MM.1S (cell line): ENCODE measurements at regions not wholly inside any gene's neighbourhood (a gene's known extent, or its start where the extent isn't known, plus 50 kb on each side); places are given as distances from the start of the nearest gene placed in this dataset.

ENCODE experiments used
- DNase-seq: peaks from one replicate; pipeline ENCODE4 v3.0.0-alpha.2; 2015
- H2AFZ ChIP-seq: fragments of 300-600 bp; sonication (generic); 2 replicates; pipeline ENCODE4 v1.6.0; 2016; ENCODE audit warnings: antibody characterized with exemption, low read length
- H3F3A ChIP-seq: fragments of 300-600 bp; sonication (generic); 2 replicates; pipeline ENCODE4 v1.6.1; 2016; ENCODE audit warnings: mild to moderate bottlenecking, antibody characterized with exemption, low read length, moderate library complexity, mixed read lengths; ENCODE audit not compliant: insufficient read depth
- H3K27ac ChIP-seq: fragments of 300-600 bp; sonication (generic); 2 replicates; pipeline ENCODE4 v1.5.1; 2016; ENCODE audit warnings: mild to moderate bottlenecking, low read length
- H3K27me3 ChIP-seq: fragments of 300-600 bp; sonication (generic); replicated peaks from 2 replicates; pipeline ENCODE4 v1.6.0; 2016; ENCODE audit warnings: low read length; ENCODE audit not compliant: insufficient read depth
- H3K36me3 ChIP-seq: fragments of 300-600 bp; sonication (generic); replicated peaks from 2 replicates; pipeline ENCODE4 v1.6.1; 2016; ENCODE audit warnings: mild to moderate bottlenecking, low read length, mixed read lengths; ENCODE audit not compliant: insufficient read depth
- H3K4me1 ChIP-seq: fragments of 300-600 bp; sonication (generic); 2 replicates; pipeline ENCODE4 v1.6.1; 2016; ENCODE audit warnings: low read length, mixed read lengths
- H3K4me2 ChIP-seq: fragments of 300-600 bp; sonication (generic); 2 replicates; pipeline ENCODE4 v1.6.0; 2016; ENCODE audit warnings: low read depth, low read length
- H3K4me3 ChIP-seq: fragments of 300-600 bp; sonication (generic); 2 replicates; pipeline ENCODE4 v1.5.1; 2016; ENCODE audit warnings: low read length, mixed read lengths
- H3K79me2 ChIP-seq: fragments of 300-600 bp; sonication (generic); 2 replicates; pipeline ENCODE4 v1.6.1; 2016; ENCODE audit warnings: mixed run types, low read length, mixed read lengths
- H3K9ac ChIP-seq: fragments of 300-600 bp; sonication (generic); 2 replicates; pipeline ENCODE4 v1.6.1; 2016; ENCODE audit warnings: low read length, mixed read lengths
- H3K9me2 ChIP-seq: fragments of 300-600 bp; sonication (generic); replicated peaks from 2 replicates; pipeline ENCODE4 v1.6.1; 2016; ENCODE audit warnings: mild to moderate bottlenecking, low read length, mixed read lengths; ENCODE audit not compliant: insufficient read depth
- H3K9me3 ChIP-seq: fragments of 300-600 bp; sonication (generic); replicated peaks from 2 replicates; pipeline ENCODE4 v1.6.1; 2016; ENCODE audit warnings: mild to moderate bottlenecking, low read length, mixed read lengths; ENCODE audit not compliant: insufficient read depth
- H4K20me1 ChIP-seq: fragments of 300-600 bp; sonication (generic); 2 replicates; pipeline ENCODE4 v1.6.1; 2016; ENCODE audit warnings: mild to moderate bottlenecking, low read length, moderate library complexity, mixed read lengths; ENCODE audit not compliant: insufficient read depth
- CTCF ChIP-seq: fragments of 300-600 bp; sonication (generic); IDR thresholded peaks from 2 replicates; pipeline ENCODE4 v1.5.1; 2016; ENCODE audit warnings: antibody characterized with exemption, low read length, mixed read lengths
- EZH2 ChIP-seq: fragments of 300-600 bp; sonication (generic); optimal IDR thresholded peaks from 2 replicates; pipeline ENCODE3; 2017; ENCODE audit warnings: low read depth, mild to moderate bottlenecking, antibody characterized with exemption, low read length, mixed read lengths
- EZH2phosphoT487 ChIP-seq: fragments of 300-600 bp; sonication (generic); IDR thresholded peaks from 2 replicates; pipeline ENCODE4 v1.6.1; 2018; ENCODE audit warnings: antibody characterized with exemption, low read length

GRCh38 chr14:51333299-51333698 lies 93.3 kb downstream of the TMX1 start:
- H3K4me2 ChIP-seq = no peak overlapping the region
- no peak overlapping the region for H3K4me3 ChIP-seq
- H3K4me1 ChIP-seq = peaks cover 3% of the 10 kb centered on the region; the same call in 1 of the 2 replicates
- H4K20me1 ChIP-seq = no peaks in the 10 kb centered on the region
- H3K36me3 ChIP-seq = no peaks in the 10 kb centered on the region
- H3K27me3 ChIP-seq = no peaks in the 10 kb centered on the region
- H3K79me2 ChIP-seq = no peaks in the 10 kb centered on the region
- H3K9me2 ChIP-seq = no peaks in the 10 kb centered on the region
- TF ChIP-seq EZH2 = no peak
- TF ChIP-seq EZH2phosphoT487 = no peak
- no peak for TF ChIP-seq CTCF
- no peaks in the 10 kb centered on the region for H3F3A ChIP-seq
- no peak overlapping the region for H2AFZ ChIP-seq
- no peak for DNase-seq
- no peak overlapping the region for H3K9ac ChIP-seq
- H3K9me3 ChIP-seq = no peaks in the 10 kb centered on the region
- no peak overlapping the region for H3K27ac ChIP-seq

- TF ChIP-seq EZH2phosphoT487 = no peak
- Histone ChIP-seq H3K27me3 (no peaks in the 10 kb centered on the region), H2AFZ (no peak overlapping the region), H3K9ac (no peak overlapping the region), H3K4me2 (no peak overlapping the region), H3K27ac (no peak overlapping the region), H3K9me2 (no peaks in the 10 kb centered on the region), H3K9me3 (no peaks in the 10 kb centered on the region), H3K4me1 (no peaks in the 10 kb centered on the region), H3F3A (no peaks in the 10 kb centered on the region), H4K20me1 (no peaks in the 10 kb centered on the region), H3K36me3 (no peaks in the 10 kb centered on the region), H3K4me3 (no peak overlapping the region), H3K79me2 (no peaks in the 10 kb centered on the region)
- DNase-seq = no peak
Observed at GRCh38 chr14:51333901-51334521, 94.0 kb downstream of the TMX1 start.

- H3K4me2 ChIP-seq = no peak overlapping the region
- no peaks in the 10 kb centered on the region for H3K27me3 ChIP-seq
- no peak overlapping the region for H3K4me3 ChIP-seq
- no peak overlapping the region for H3K27ac ChIP-seq
- H2AFZ ChIP-seq = no peak overlapping the region
- H3K4me1 ChIP-seq = no peaks in the 10 kb centered on the region
- H4K20me1 ChIP-seq = no peaks in the 10 kb centered on the region
- H3K36me3 ChIP-seq = no peaks in the 10 kb centered on the region
- H3K9ac ChIP-seq = no peak overlapping the region
- DNase-seq = no peak
- no peaks in the 10 kb centered on the region for H3K9me3 ChIP-seq
- no peaks in the 10 kb centered on the region for H3K9me2 ChIP-seq
- H3K79me2 ChIP-seq = no peaks in the 10 kb centered on the region
- TF ChIP-seq EZH2phosphoT487 = no peak
- TF ChIP-seq EZH2 = no peak
- TF ChIP-seq CTCF = no peak
- no peaks in the 10 kb centered on the region for H3F3A ChIP-seq
Observed at GRCh38 chr14:51334566-51334965, 94.5 kb downstream of the TMX1 start.

- DNase-seq = no peak
Observed at GRCh38 chr14:51335531-51335930, 95.5 kb downstream of the TMX1 start.

More at GRCh38 chr14:51335531-51335930, 95.5 kb downstream of the TMX1 start:
- Histone ChIP-seq H3K9ac (no peak overlapping the region), H3K36me3 (no peaks in the 10 kb centered on the region), H4K20me1 (no peaks in the 10 kb centered on the region), H3K9me3 (no peaks in the 10 kb centered on the region), H3K4me2 (no peak overlapping the region), H3K79me2 (no peaks in the 10 kb centered on the region), H3F3A (no peaks in the 10 kb centered on the region), H3K9me2 (no peaks in the 10 kb centered on the region), H3K4me3 (no peak overlapping the region), H3K4me1 (no peaks in the 10 kb centered on the region), H2AFZ (no peak overlapping the region), H3K27ac (no peak overlapping the region), H3K27me3 (no peaks in the 10 kb centered on the region)
- TF ChIP-seq EZH2phosphoT487 (no peak), CTCF (no peak), EZH2 (no peak)
